Lung (tissue), 11 donors: ENCODE measurements at regions not wholly inside any gene's neighbourhood (a gene's known extent, or its start where the extent isn't known, plus 50 kb on each side); places are given as distances from the start of the nearest gene placed in this dataset.

ENCODE experiments used
- ATAC-seq: fragments of 200-7000 bp; cut with Tn5 transposase; one replicate; pipeline ENCODE4 v1.9.1; 2020; ENCODE audit warnings: moderate number of reproducible peaks; ENCODE audit not compliant: insufficient read depth, low FRiP score
- DNase-seq, 3 donors: peaks; one replicate each; pipeline ENCODE4 v3.0.0-alpha.2; 2013 to 2017
- H3K27ac ChIP-seq, 2 donors: one replicate each; pipeline ENCODE4 v1.5.1; 2013; ENCODE audit warnings: mild to moderate bottlenecking in 2 of 2, moderate library complexity in 2 of 2, control low read depth in 1 of 2, inconsistent platforms in 1 of 2, low read depth in 1 of 2, low read length in 1 of 2
- H3K27me3 ChIP-seq, 3 donors: one replicate each; pipeline ENCODE4 v1.5.1; 2013; ENCODE audit warnings: low read length in 2 of 3; ENCODE audit not compliant: control insufficient read depth in 3 of 3, insufficient read depth in 3 of 3
- H3K36me3 ChIP-seq, 4 donors: one replicate each; pipeline ENCODE4 v1.5.1; 2013; ENCODE audit warnings: low read length in 4 of 4, mild to moderate bottlenecking in 1 of 4, moderate library complexity in 1 of 4; ENCODE audit not compliant: control insufficient read depth in 4 of 4, insufficient read depth in 4 of 4
- H3K4me1 ChIP-seq, 5 donors: one replicate each; pipeline ENCODE4 v1.5.1; 2013; ENCODE audit warnings: low read length in 5 of 5, mild to moderate bottlenecking in 2 of 5, moderate library complexity in 1 of 5; ENCODE audit not compliant: control insufficient read depth in 5 of 5, insufficient read depth in 5 of 5
- H3K4me3 ChIP-seq: one replicate; pipeline ENCODE4 v1.5.1; 2013; ENCODE audit warnings: mild to moderate bottlenecking, control low read depth, moderate library complexity
- H3K9ac ChIP-seq, 2 donors: one replicate each; pipeline ENCODE4 v1.5.1; 2013; ENCODE audit warnings: low read length in 2 of 2, control low read depth in 1 of 2; ENCODE audit not compliant: insufficient read depth in 1 of 2
- H3K9me3 ChIP-seq, 4 donors: one replicate each; pipeline ENCODE4 v1.5.1; 2013; ENCODE audit warnings: low read length in 3 of 4, mild to moderate bottlenecking in 1 of 4, moderate library complexity in 1 of 4; ENCODE audit not compliant: control insufficient read depth in 4 of 4, insufficient read depth in 3 of 4
- WGBS, 2 donors: extraction: QIAGEN DNeasy Blood & Tissue Kit; methylation state at CpG; one replicate each; pipeline ENCODE4 v1.1.7; 2013; 5-methylcytosine and 5-hydroxymethylcytosine counted together
- TF ChIP-seq, protein P1 (sequence below): IDR thresholded peaks from 2 replicates; pipeline ENCODE4 v1.5.1; 2012; ENCODE audit warnings: mild to moderate bottlenecking; ENCODE audit errors: control extremely low read depth, extremely low read depth
- donor health status: control.
- donor health status: control.
- donor health status: Bipolar disorder and iron deficiency.
- donor health status: healthy.
- donor health status: DM: yes; HTN: yes; CAD: no.

DNA sequence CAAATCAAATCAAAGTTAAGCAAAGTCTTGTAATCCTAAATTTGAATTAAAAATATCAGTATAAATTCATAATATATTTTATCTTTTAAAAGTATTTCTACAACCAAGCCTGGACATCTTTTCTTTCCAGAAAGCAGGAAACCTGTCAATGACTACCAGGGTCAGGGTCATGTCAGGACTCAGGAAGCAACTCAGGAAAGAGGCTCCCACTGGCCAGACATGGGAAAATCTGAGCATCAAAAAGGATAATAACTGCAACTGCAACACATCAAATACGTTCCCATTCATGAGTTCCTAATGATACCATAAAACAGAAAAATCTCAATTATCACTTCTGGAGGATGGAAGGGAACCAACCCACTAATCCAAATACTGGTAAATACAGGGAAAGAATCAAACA lies 76.0 kb upstream of the GALNT18 start:
- 65 to 73% methylated on average over 1 of the region's 1 CpG for WGBS, 2 donors

DNA sequence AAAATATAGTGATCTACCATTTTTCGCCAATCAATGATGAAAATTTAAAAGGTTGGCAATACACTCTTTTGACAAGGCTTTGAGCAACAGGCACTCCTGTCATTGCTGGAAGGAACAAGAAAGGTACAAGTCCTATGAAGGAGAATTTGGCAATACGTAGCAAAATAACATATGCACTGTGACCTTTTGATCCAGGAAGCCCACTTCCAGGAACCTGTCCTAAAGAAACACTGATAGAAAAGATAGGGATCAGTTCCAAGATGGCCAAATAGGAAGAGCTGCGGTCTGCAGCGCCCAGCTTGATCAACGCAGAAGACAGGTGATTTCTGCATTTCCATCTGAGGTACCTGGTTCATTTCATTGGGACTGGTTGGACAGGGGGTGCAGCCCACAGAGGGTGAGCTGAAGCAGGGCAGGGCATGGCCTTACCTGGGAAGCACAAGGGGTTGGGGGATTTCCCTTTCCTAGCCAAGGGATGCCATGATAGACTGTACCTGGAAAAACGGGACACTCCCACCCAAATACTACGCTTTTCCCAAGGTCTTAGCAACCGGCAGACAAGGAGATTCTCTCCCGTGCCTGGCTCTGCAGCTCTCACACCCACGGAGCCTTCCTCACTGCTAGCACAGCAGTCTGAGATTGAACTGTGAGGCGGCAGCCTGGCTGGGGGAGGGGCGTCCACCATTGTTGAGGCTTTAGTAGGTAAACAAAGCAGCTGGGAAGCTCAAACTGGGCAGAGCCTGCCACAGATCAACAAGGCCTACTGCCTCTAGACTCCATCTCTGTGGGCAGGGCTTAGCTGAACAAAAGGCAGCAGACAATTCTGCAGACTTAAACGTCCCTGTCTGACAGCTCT lies 69.7 kb upstream of the GALNT18 start:
- no peak overlapping the region for H3K4me3 ChIP-seq
- H3K4me1 ChIP-seq, result peaks cover 0 to 6% (median 0%) of the 10 kb centered on the region in 5 donors
- no peak for DNase-seq
- peaks cover 0 to 3% (median 0%) of the 10 kb centered on the region in 4 donors for H3K9me3 ChIP-seq
- H3K36me3 ChIP-seq, result no peaks in the 10 kb centered on the region
- H3K27me3 ChIP-seq, result no peaks in the 10 kb centered on the region
- WGBS, 2 donors, result 62 to 80% methylated on average over 13 of the region's 13 CpGs
- no peak for ATAC-seq
- no peak overlapping the region for H3K9ac ChIP-seq
- TF ChIP-seq, protein P1, sequence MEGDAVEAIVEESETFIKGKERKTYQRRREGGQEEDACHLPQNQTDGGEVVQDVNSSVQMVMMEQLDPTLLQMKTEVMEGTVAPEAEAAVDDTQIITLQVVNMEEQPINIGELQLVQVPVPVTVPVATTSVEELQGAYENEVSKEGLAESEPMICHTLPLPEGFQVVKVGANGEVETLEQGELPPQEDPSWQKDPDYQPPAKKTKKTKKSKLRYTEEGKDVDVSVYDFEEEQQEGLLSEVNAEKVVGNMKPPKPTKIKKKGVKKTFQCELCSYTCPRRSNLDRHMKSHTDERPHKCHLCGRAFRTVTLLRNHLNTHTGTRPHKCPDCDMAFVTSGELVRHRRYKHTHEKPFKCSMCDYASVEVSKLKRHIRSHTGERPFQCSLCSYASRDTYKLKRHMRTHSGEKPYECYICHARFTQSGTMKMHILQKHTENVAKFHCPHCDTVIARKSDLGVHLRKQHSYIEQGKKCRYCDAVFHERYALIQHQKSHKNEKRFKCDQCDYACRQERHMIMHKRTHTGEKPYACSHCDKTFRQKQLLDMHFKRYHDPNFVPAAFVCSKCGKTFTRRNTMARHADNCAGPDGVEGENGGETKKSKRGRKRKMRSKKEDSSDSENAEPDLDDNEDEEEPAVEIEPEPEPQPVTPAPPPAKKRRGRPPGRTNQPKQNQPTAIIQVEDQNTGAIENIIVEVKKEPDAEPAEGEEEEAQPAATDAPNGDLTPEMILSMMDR, result no peak
- H3K27ac ChIP-seq, result no peak overlapping the region

More for the DNA sequence above, 76.0 kb upstream of the GALNT18 start:
- H3K36me3 ChIP-seq, result no peaks in the 10 kb centered on the region
- no peaks in the 10 kb centered on the region for H3K9me3 ChIP-seq
- H3K4me1 ChIP-seq, result no peaks in the 10 kb centered on the region
- H3K4me3 ChIP-seq, result no peak overlapping the region
- H3K27ac ChIP-seq, result no peak overlapping the region
- TF ChIP-seq, protein P1, result no peak
- H3K27me3 ChIP-seq, result no peaks in the 10 kb centered on the region
- ATAC-seq (no peak), DNase-seq (no peak)
- no peak overlapping the region for H3K9ac ChIP-seq

DNA sequence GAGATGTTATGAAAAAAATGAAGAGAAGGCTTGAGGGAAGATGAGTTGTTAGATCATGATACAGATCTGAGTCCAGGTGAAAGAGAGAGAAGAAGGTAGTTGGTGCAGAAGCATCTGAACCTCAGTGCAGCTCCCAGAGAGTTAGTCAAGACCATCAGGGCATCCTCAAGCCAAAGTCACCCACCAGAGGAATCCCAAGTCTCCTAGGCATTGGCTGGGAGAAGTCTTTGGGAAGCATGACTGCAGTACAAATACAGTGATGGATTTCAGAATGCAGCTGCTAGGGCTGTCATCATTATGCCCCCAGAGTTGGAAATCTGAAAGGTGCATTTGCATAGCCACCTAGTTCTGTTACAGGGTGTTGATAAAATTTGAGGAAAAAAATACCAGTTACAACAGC lies 59.7 kb upstream of the GALNT18 start:
- TF ChIP-seq, protein P1, result no peak
- H3K9ac ChIP-seq, result no peak overlapping the region
- H3K4me1 ChIP-seq, result peaks cover 0 to 5% (median 4%) of the 10 kb centered on the region in 5 donors
- H3K36me3 ChIP-seq, result no peaks in the 10 kb centered on the region
- H3K9me3 ChIP-seq, result peaks cover 0 to 2% (median 0%) of the 10 kb centered on the region in 4 donors
- no peak overlapping the region for H3K4me3 ChIP-seq
- H3K27me3 ChIP-seq, result no peaks in the 10 kb centered on the region
- ATAC-seq (no peak), DNase-seq (no peak)
- no peak overlapping the region for H3K27ac ChIP-seq
